IMR-90 (cell line): ENCODE measurements at regions not wholly inside any gene's neighbourhood (a gene's known extent, or its start where the extent isn't known, plus 50 kb on each side); places are given as distances from the start of the nearest gene placed in this dataset.

Experiments used
- ATAC-seq: fragments of 200-7000 bp; cut with Tn5 transposase; 2 replicates; pipeline ENCODE4 v1.9.1; 2020; ENCODE audit warnings: low read depth, mild to moderate bottlenecking, moderate library complexity
- BruUV-seq: library from RNA; stranded (reverse); fragments of 400-500 nt; replicated peaks from 2 replicates; lab custom pipeline; 2021; lab: Mats Ljungman, UMichigan
- CTCF ChIA-PET: fragments of 300-600 bp; formaldehyde crosslinking; extraction: SDS; loops from one replicate; lab custom pipeline; 2021; ENCODE audit warnings: antibody characterized with exemption; lab: Yijun Ruan, JAX
- POLR2A ChIA-PET: fragments of 300-600 bp; sonication (Branson Sonifier 250); formaldehyde crosslinking; loops from one replicate; lab custom pipeline; 2022; ENCODE audit warnings: antibody characterized with exemption; ENCODE audit not compliant: unreplicated experiment; lab: Charles Lee
- DNase-seq: peaks from one replicate; pipeline ENCODE4 v3.0.0; 2013
- H2AFZ ChIP-seq: replicated peaks from 2 replicates; pipeline ENCODE3; 2013; ENCODE audit warnings: low read length, mild to moderate bottlenecking; ENCODE audit not compliant: poor library complexity
- H2AK5ac ChIP-seq: 2 replicates; pipeline ENCODE4 v1.6.1; 2013; ENCODE audit warnings: low read depth, low read length, inconsistent platforms
- H2AK9ac ChIP-seq: replicated peaks from 2 replicates; pipeline ENCODE3; 2013; ENCODE audit warnings: mild to moderate bottlenecking, low read depth, low read length, moderate library complexity; ENCODE audit not compliant: poor library complexity
- H2BK120ac ChIP-seq: 2 replicates; pipeline ENCODE4 v1.6.1; 2013; ENCODE audit warnings: low read depth, low read length, inconsistent platforms
- H2BK15ac ChIP-seq: 3 replicates; pipeline ENCODE4 v1.6.1; 2013; ENCODE audit warnings: low read depth, low read length, inconsistent platforms
- H2BK20ac ChIP-seq: 2 replicates; pipeline ENCODE4 v1.6.1; 2013; ENCODE audit warnings: low read depth, mild to moderate bottlenecking, inconsistent platforms, low read length, moderate library complexity
- H2BK5ac ChIP-seq: 2 replicates; pipeline ENCODE4 v1.6.1; 2013; ENCODE audit warnings: mild to moderate bottlenecking, low read depth, low read length, inconsistent platforms; ENCODE audit not compliant: poor library complexity, severe bottlenecking
- H3K14ac ChIP-seq: replicated peaks from 2 replicates; pipeline ENCODE4 v1.6.1; 2013; ENCODE audit warnings: low read depth, low read length, inconsistent platforms
- H3K18ac ChIP-seq: 2 replicates; pipeline ENCODE4 v1.6.1; 2013; ENCODE audit warnings: low read depth, low read length, control low read depth
- H3K23ac ChIP-seq: 2 replicates; pipeline ENCODE4 v1.6.1; 2013; ENCODE audit warnings: low read depth, low read length, inconsistent platforms
- H3K27ac ChIP-seq: 2 replicates; pipeline ENCODE4 v1.5.1; 2013; ENCODE audit warnings: mild to moderate bottlenecking, control low read depth, low read length; ENCODE audit not compliant: insufficient read depth
- H3K27me3 ChIP-seq: 2 replicates; pipeline ENCODE4 v1.6.1; 2013; ENCODE audit warnings: low read length; ENCODE audit not compliant: control insufficient read depth, insufficient read depth
- H3K36me3 ChIP-seq: 2 replicates; pipeline ENCODE4 v1.6.1; 2013; ENCODE audit warnings: low read length, mixed read lengths; ENCODE audit not compliant: control insufficient read depth, insufficient read depth
- H3K4ac ChIP-seq: 2 replicates; pipeline ENCODE4 v1.6.1; 2013; ENCODE audit warnings: low read depth, low read length, inconsistent platforms
- H3K4me1 ChIP-seq: 2 replicates; pipeline ENCODE4 v1.6.1; 2013; ENCODE audit warnings: low read length, mixed read lengths; ENCODE audit not compliant: control insufficient read depth, insufficient read depth
- H3K4me2 ChIP-seq: 2 replicates; pipeline ENCODE4 v1.6.1; 2013; ENCODE audit warnings: low read depth, mild to moderate bottlenecking, control low read depth, low read length, moderate library complexity
- H3K4me3 ChIP-seq: 2 replicates; pipeline ENCODE4 v1.5.1; 2013; ENCODE audit warnings: low read depth, mild to moderate bottlenecking, control low read depth, low read length, moderate library complexity; ENCODE audit not compliant: insufficient read depth
- H3K56ac ChIP-seq: 2 replicates; pipeline ENCODE4 v1.6.1; 2013; ENCODE audit warnings: low read length, inconsistent platforms; ENCODE audit not compliant: insufficient read depth; ENCODE audit errors: extremely low read depth
- H3K79me1 ChIP-seq, 2 experiments: 2 replicates each; pipeline ENCODE4 v1.6.1; 2013; ENCODE audit warnings: low read length in 2 of 2, inconsistent platforms in 1 of 2, low read depth in 1 of 2
- H3K9ac ChIP-seq: 2 replicates; pipeline ENCODE4 v1.6.1; 2013; ENCODE audit warnings: low read depth, low read length, control low read depth
- H3K9me1 ChIP-seq: 2 replicates; pipeline ENCODE4 v1.6.1; 2013; ENCODE audit warnings: low read length, inconsistent platforms; ENCODE audit not compliant: insufficient read depth
- H3K9me3 ChIP-seq: 2 replicates; pipeline ENCODE4 v1.6.1; 2013; ENCODE audit warnings: low read length; ENCODE audit not compliant: control insufficient read depth, insufficient read depth
- H4K20me1 ChIP-seq: 2 replicates; pipeline ENCODE4 v1.6.1; 2013; ENCODE audit warnings: low read length, inconsistent platforms; ENCODE audit not compliant: insufficient read depth
- H4K5ac ChIP-seq: 2 replicates; pipeline ENCODE4 v1.6.1; 2013; ENCODE audit warnings: mild to moderate bottlenecking, low read depth, low read length, control low read depth
- H4K8ac ChIP-seq, 2 experiments: 2 replicates each; pipeline ENCODE4 v1.6.1; 2013; ENCODE audit warnings: low read depth in 2 of 2, low read length in 2 of 2, control low read depth in 1 of 2, inconsistent platforms in 1 of 2
- H4K91ac ChIP-seq: 2 replicates; pipeline ENCODE4 v1.6.1; 2013; ENCODE audit warnings: low read depth, low read length, inconsistent platforms; ENCODE audit not compliant: insufficient read depth
- BHLHE40 ChIP-seq: fragments of 150-350 bp; IDR thresholded peaks from 2 replicates; pipeline ENCODE4 v1.6.1; 2016; ENCODE audit warnings: mild to moderate bottlenecking, low read depth, low read length
- CEBPB ChIP-seq: IDR thresholded peaks from 2 replicates; pipeline ENCODE4 v1.6.1; 2012; ENCODE audit warnings: low read depth, low read length, improper control_type of control experiment
- CHD1 ChIP-seq: IDR thresholded peaks from 2 replicates; pipeline ENCODE4 v1.6.1; 2012; ENCODE audit warnings: low read depth, low read length, improper control_type of control experiment
- CTCF ChIP-seq: conservative IDR thresholded peaks from 2 replicates; pipeline ENCODE4 v1.5.1; 2012; ENCODE audit warnings: mild to moderate bottlenecking, low read depth, low read length, improper control_type of control experiment
- ELK1 ChIP-seq: fragments of 150-350 bp; IDR thresholded peaks from 2 replicates; pipeline ENCODE4 v1.6.1; 2016; ENCODE audit warnings: low read depth, mild to moderate bottlenecking, low read length, moderate library complexity, borderline replicate concordance
- FOS ChIP-seq: fragments of 150-350 bp; IDR thresholded peaks from 2 replicates; pipeline ENCODE4 v1.6.1; 2016; ENCODE audit warnings: low read depth, low read length
- MAFK ChIP-seq: IDR thresholded peaks from 2 replicates; pipeline ENCODE4 v1.6.1; 2012; ENCODE audit warnings: low read depth, low read length, improper control_type of control experiment
- MAZ ChIP-seq: IDR thresholded peaks from 2 replicates; pipeline ENCODE4 v1.6.1; 2012; ENCODE audit warnings: low read depth, mild to moderate bottlenecking, low read length, improper control_type of control experiment, moderate library complexity, borderline replicate concordance
- MXI1 ChIP-seq: IDR thresholded peaks from 2 replicates; pipeline ENCODE4 v1.6.1; 2012; ENCODE audit warnings: low read depth, mild to moderate bottlenecking, low read length, moderate library complexity, borderline replicate concordance
- NFE2L2 ChIP-seq: fragments of 150-350 bp; IDR thresholded peaks from 2 replicates; pipeline ENCODE4 v1.6.1; 2016; ENCODE audit warnings: low read depth, mild to moderate bottlenecking, low read length
- POLR2A ChIP-seq: IDR thresholded peaks from 2 replicates; pipeline ENCODE4 v1.6.1; 2012; ENCODE audit warnings: mild to moderate bottlenecking, low read depth, low read length
- RAD21 ChIP-seq: IDR thresholded peaks from 2 replicates; pipeline ENCODE4 v1.6.1; 2012; ENCODE audit warnings: low read length, improper control_type of control experiment
- RCOR1 ChIP-seq: IDR thresholded peaks from 2 replicates; pipeline ENCODE4 v1.6.1; 2012; ENCODE audit warnings: mild to moderate bottlenecking, low read length, improper control_type of control experiment; ENCODE audit not compliant: insufficient replicate concordance
- RFX5 ChIP-seq: IDR thresholded peaks from 2 replicates; pipeline ENCODE4 v1.8.0; 2012; ENCODE audit warnings: low read depth, mild to moderate bottlenecking, low read length, moderate library complexity
- SMC3 ChIP-seq: fragments of 150-350 bp; IDR thresholded peaks from 2 replicates; pipeline ENCODE4 v1.6.1; 2016; ENCODE audit warnings: low read depth, mild to moderate bottlenecking, antibody characterized with exemption, low read length, moderate library complexity
- USF2 ChIP-seq: fragments of 150-350 bp; IDR thresholded peaks from 2 replicates; pipeline ENCODE4 v1.6.1; 2017; ENCODE audit warnings: mild to moderate bottlenecking, antibody characterized with exemption, low read length, low read depth
- WGBS, 2 experiments: methylation state at CpG; one replicate each; pipeline versions ENCODE4 v1.1.5 to v1.1.7; 2013; ENCODE audit warnings: missing lambda C conversion rate in 2 of 2; ENCODE audit not compliant: insufficient read length in 1 of 2; ENCODE audit errors: extremely low coverage in 2 of 2; 5-methylcytosine and 5-hydroxymethylcytosine counted together
- dilution Hi-C: fragments of 300-500 bp; cut with HindIII; formaldehyde crosslinking; loops from one replicate; pipeline ENCODE4 v1.14.3; 2018; ENCODE audit warnings: low sequenced_read_pairs; ENCODE audit not compliant: unreplicated experiment
- in situ Hi-C: fragments of 300-500 bp; cut with MboI; formaldehyde crosslinking; loops from 3 replicates; pipeline ENCODE4 v1.14.3; 2019; ENCODE audit warnings: low sequenced_read_pairs, inconsistent platforms, mixed read lengths
- intact Hi-C: fragments of 100-400 bp; cut with micrococcal nuclease; formaldehyde crosslinking; loops from 2 replicates; pipeline ENCODE4 v1.10.0; 2022

GRCh38 chr3:101925564-101925963, 76.2 kb downstream of the NFKBIZ start:
- in situ Hi-C loops (no loop called here), dilution Hi-C loops (no loop called here), intact Hi-C loops (no loop called here)
- no peak overlapping the region; the same call in 1 of the 2 replicates for H4K91ac ChIP-seq
- no peak for ATAC-seq
- no peak for DNase-seq
- 0 out of 2 replicates have a peak overlapping the region, but pooled peaks have one; percentile 92 for H2BK120ac ChIP-seq
- H2BK15ac ChIP-seq: no peak overlapping the region
- H2BK20ac ChIP-seq: peak overlapping the region; percentile 66; the same call in 1 of the 2 replicates
- peak overlapping the region in 1 of 2 experiments; percentile 32; a peak in 1 of 4 replicates for H4K8ac ChIP-seq
- H2AK5ac ChIP-seq: no peak overlapping the region
- peaks cover 13% of the 10 kb centered on the region for H3K4me1 ChIP-seq
- H2AFZ ChIP-seq: no peak overlapping the region
- no peak overlapping the region; the same call in 1 of the 2 replicates for H3K4ac ChIP-seq
- no peaks in the 10 kb centered on the region for H3K27me3 ChIP-seq
- H4K5ac ChIP-seq: no peak overlapping the region
- POLR2A ChIA-PET: no interaction called here
- H3K56ac ChIP-seq: no peak overlapping the region
- H4K20me1 ChIP-seq: no peaks in the 10 kb centered on the region
- H3K9me3 ChIP-seq: no peaks in the 10 kb centered on the region
- no peak overlapping the region for H3K9ac ChIP-seq
- peak overlapping the region; percentile 16; the same call in 1 of the 2 replicates for H3K18ac ChIP-seq
- no peak overlapping the region for H3K4me2 ChIP-seq
- peaks cover 0 to 5% of the 10 kb centered on the region in 2 experiments; a peak in 1 of 4 replicates for H3K79me1 ChIP-seq
- no peak overlapping the region for H2AK9ac ChIP-seq
- CTCF ChIA-PET: interaction anchor here (1.4 kb wide), 1 partner anchor 10 kb away, joined by 4 read pairs; no protein-coding TSS in a partner anchor
- WGBS, 2 experiments: no CpG with 5 or more reads among the region's 2 CpGs
- peaks cover 14% of the 10 kb centered on the region for H3K9me1 ChIP-seq
- BruUV-seq: no TSS peak
- no peaks in the 10 kb centered on the region for H3K36me3 ChIP-seq
- no peak overlapping the region for H3K4me3 ChIP-seq
- peak overlapping the region; percentile 25; the same call in 1 of the 2 replicates for H3K14ac ChIP-seq
- no peak overlapping the region for H3K27ac ChIP-seq
- no peak overlapping the region for H3K23ac ChIP-seq
- TF ChIP-seq BHLHE40: no peak
- no peak for TF ChIP-seq CEBPB
- TF ChIP-seq RAD21: no peak
- TF ChIP-seq RCOR1: no peak
- TF ChIP-seq FOS: no peak
- no peak for TF ChIP-seq ELK1
- TF ChIP-seq CTCF: no peak
- TF ChIP-seq RFX5: no peak
- TF ChIP-seq CHD1: no peak
- no peak for TF ChIP-seq MAZ
- TF ChIP-seq MXI1: no peak
- no peak for TF ChIP-seq SMC3
- TF ChIP-seq MAFK: no peak
- no peak for TF ChIP-seq NFE2L2
- no peak for TF ChIP-seq USF2
- TF ChIP-seq POLR2A: no peak
- H2BK5ac ChIP-seq: peak overlapping the region; percentile 52
